ENCODE measurements at regions not wholly inside any gene's neighbourhood (a gene's known extent, or its start where the extent isn't known, plus 50 kb on each side); places are given as distances from the start of the nearest gene placed in this dataset.

DNA sequence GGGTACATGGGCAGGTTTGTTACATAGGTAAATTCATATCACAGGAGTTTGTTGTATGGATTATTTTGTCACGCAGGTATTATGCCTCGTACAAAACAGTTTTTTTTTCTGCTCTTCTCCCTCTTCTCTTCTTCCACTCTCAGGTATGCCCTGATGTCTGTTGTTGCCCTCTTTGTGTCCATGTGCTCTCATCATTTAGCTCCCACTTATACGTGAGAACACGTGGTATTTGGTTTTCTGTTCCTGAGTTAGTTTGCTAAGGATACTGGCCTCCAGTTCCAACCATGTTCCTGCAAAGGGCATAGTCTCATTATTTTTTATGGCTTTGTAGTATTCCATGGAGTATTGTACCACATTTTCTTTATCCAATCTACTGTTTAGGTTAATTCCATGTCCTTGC is 65.7 kb downstream of the UNC5CL start:
- no peaks in the 10 kb centered on the region for H3K36me3 ChIP-seq (ENCODE audit: insufficient read depth, low read length)
- no peak overlapping the region for H3K9ac ChIP-seq (ENCODE audit: low read depth, low read length)
- H3K4me1 ChIP-seq (ENCODE audit: insufficient read depth, low read length) = 0 out of 2 replicates have a peak, but pooled peaks cover 3% of the 10 kb centered on the region
- H3K27ac ChIP-seq (ENCODE audit: low read depth, low read length) = no peak overlapping the region
- peaks cover 4% of the 10 kb centered on the region; the same call in 1 of the 2 replicates for H3K9me3 ChIP-seq (ENCODE audit: insufficient read depth, low read depth, low read length)
- no peak overlapping the region for H3K4me3 ChIP-seq (ENCODE audit: low read length)
- 94% methylated on average over 3 of the region's 4 CpGs for WGBS
- no peaks in the 10 kb centered on the region for H3K27me3 ChIP-seq (ENCODE audit: insufficient read depth, low read length)

DNA sequence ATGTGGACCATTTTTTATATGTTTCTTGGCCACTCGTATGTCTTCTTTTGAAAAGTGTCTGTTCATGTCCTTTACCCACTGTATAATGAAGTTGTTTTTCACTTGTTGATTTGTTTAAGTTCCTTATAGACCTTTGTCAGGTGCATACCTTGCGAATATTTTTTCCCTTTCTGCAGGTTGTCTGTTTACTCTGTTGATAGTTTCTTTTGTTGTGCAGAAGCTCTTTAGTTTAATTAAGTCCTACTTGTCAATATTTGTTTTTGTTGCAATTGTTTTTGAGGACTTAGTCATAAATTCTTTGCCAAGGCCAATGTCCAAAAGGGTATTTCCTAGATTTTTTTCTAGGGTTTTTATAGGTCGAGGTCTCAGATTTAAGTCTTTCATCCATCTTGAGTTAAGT is 66.2 kb downstream of the UNC5CL start:
- Histone ChIP-seq H3K27ac (ENCODE audit: low read depth, low read length) (no peak overlapping the region), H3K9me3 (ENCODE audit: insufficient read depth, low read depth, low read length) (peaks cover 4% of the 10 kb centered on the region; the same call in 1 of the 2 replicates), H3K36me3 (ENCODE audit: insufficient read depth, low read length) (no peaks in the 10 kb centered on the region), H3K4me1 (ENCODE audit: insufficient read depth, low read length) (0 out of 2 replicates have a peak, but pooled peaks cover 3% of the 10 kb centered on the region), H3K27me3 (ENCODE audit: insufficient read depth, low read length) (no peaks in the 10 kb centered on the region), H3K9ac (ENCODE audit: low read depth, low read length) (no peak overlapping the region), H3K4me3 (ENCODE audit: low read length) (no peak overlapping the region)
- 73% methylated on average over 3 of the region's 3 CpGs for WGBS

DNA sequence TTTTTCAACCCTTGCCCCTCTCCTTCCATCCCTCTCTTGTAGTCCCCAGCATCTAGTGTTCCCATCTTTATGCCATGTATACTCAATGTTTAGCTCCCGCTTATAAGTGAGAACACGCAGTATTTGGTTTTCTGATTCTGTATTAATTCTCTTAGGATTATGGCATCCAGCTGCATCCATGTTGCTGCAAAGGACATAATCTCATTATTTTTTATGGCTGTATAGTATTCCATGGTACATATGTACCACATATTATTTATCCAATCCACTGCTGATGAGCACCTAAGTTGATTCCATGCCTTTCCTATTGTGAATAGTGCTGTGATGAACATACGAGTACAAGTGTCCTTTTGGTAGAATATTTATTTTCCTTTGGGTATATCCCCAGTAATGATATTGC is 66.8 kb downstream of the UNC5CL start:
- 98% methylated on average over 3 of the region's 3 CpGs for WGBS
- Histone ChIP-seq H3K27ac (ENCODE audit: low read depth, low read length) (no peak overlapping the region), H3K27me3 (ENCODE audit: insufficient read depth, low read length) (no peaks in the 10 kb centered on the region)

DNA sequence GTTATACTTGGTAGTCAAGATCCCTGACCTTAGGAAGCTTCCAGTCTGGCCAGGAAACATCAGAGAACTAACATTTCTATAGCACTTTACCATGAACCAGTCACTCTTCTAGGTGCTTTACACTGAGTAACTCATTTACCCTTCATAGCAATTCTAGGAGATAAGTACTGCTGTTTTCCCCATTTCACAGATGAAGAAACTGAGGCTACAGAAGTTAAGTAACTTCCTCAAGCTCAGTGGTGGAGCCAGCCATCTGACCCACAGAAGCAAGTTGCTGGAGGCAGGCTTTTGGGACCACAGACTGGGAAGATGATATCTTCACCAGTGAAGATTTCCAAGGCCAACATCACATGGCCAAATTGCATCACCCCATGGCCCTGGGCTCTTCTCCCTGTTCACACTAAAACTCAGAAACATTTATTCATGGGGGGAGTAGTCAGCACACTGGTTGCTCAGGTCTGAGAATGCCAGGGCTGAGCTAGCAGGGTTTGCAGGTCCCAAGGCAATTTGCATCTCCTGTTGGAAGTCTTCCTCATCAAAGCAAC is 70.3 kb downstream of the UNC5CL start:
- Histone ChIP-seq H3K4me1 (ENCODE audit: insufficient read depth, low read length) (0 out of 2 replicates have a peak, but pooled peaks cover 3% of the 10 kb centered on the region), H3K9me3 (ENCODE audit: insufficient read depth, low read depth, low read length) (peaks cover 4% of the 10 kb centered on the region; the same call in 1 of the 2 replicates), H3K27me3 (ENCODE audit: insufficient read depth, low read length) (no peaks in the 10 kb centered on the region), H3K27ac (ENCODE audit: low read depth, low read length) (no peak overlapping the region), H3K36me3 (ENCODE audit: insufficient read depth, low read length) (no peaks in the 10 kb centered on the region), H3K4me3 (ENCODE audit: low read length) (no peak overlapping the region), H3K9ac (ENCODE audit: low read depth, low read length) (no peak overlapping the region)

More for the DNA sequence above, 66.8 kb downstream of the UNC5CL start:
- Histone ChIP-seq H3K9ac (ENCODE audit: low read depth, low read length) (no peak overlapping the region), H3K36me3 (ENCODE audit: insufficient read depth, low read length) (no peaks in the 10 kb centered on the region), H3K4me1 (ENCODE audit: insufficient read depth, low read length) (0 out of 2 replicates have a peak, but pooled peaks cover 3% of the 10 kb centered on the region), H3K9me3 (ENCODE audit: insufficient read depth, low read depth, low read length) (peaks cover 4% of the 10 kb centered on the region; the same call in 1 of the 2 replicates), H3K4me3 (ENCODE audit: low read length) (no peak overlapping the region)

DNA sequence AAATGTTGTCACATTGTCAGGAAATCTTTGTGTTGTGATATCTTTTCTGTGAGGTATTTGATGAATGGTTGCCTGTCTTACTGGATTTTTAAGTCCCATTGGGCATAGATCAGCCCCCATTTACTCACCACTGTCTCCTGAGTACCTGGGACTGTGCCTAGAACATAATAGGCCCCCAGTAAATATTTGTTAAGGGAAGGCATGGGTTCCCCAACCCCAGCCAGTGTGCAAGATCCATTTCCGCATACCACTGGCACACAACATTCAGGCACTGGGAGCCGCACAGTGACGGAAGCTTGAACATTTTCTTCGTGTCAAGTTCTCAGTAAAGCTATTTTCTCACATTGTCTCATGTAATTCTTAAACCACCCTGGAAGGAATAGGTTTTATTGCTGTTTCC is 72.2 kb downstream of the UNC5CL start:
- H3K36me3 ChIP-seq (ENCODE audit: insufficient read depth, low read length) = no peaks in the 10 kb centered on the region
- peaks cover 5% of the 10 kb centered on the region; the same call in 1 of the 2 replicates for H3K4me1 ChIP-seq (ENCODE audit: insufficient read depth, low read length)
- WGBS = 95% methylated on average over 4 of the region's 4 CpGs
- H3K9me3 ChIP-seq (ENCODE audit: insufficient read depth, low read depth, low read length) = no peaks in the 10 kb centered on the region
- no peak overlapping the region for H3K27ac ChIP-seq (ENCODE audit: low read depth, low read length)
- no peaks in the 10 kb centered on the region for H3K27me3 ChIP-seq (ENCODE audit: insufficient read depth, low read length)
- no peak overlapping the region for H3K4me3 ChIP-seq (ENCODE audit: low read length)
- no peak overlapping the region for H3K9ac ChIP-seq (ENCODE audit: low read depth, low read length)

DNA sequence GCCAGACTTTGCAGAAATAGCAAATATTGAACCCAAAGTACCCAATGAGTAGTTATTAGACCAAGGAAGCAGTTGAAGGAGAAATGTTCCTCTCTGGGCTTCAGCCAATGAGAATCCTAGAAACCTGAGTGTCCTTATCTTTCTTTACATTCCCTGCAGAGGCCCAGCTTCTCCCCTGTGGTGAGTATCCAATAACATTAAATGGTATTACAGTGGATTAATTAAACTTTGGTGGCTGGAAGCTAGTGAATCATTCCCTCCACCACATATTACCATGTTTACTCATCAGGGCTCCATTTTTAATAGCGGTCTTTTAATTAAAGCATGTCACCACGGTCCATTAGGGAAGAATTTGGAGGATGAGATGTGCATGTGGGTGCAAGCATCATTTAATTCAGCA is 74.0 kb downstream of the UNC5CL start:
- Histone ChIP-seq H3K27me3 (ENCODE audit: insufficient read depth, low read length) (no peaks in the 10 kb centered on the region), H3K9me3 (ENCODE audit: insufficient read depth, low read depth, low read length) (no peaks in the 10 kb centered on the region), H3K4me1 (ENCODE audit: insufficient read depth, low read length) (peaks cover 5% of the 10 kb centered on the region; the same call in 1 of the 2 replicates), H3K27ac (ENCODE audit: low read depth, low read length) (no peak overlapping the region), H3K36me3 (ENCODE audit: insufficient read depth, low read length) (no peaks in the 10 kb centered on the region), H3K9ac (ENCODE audit: low read depth, low read length) (no peak overlapping the region), H3K4me3 (ENCODE audit: low read length) (no peak overlapping the region)
- 97% methylated on average over 2 of the region's 2 CpGs for WGBS

DNA sequence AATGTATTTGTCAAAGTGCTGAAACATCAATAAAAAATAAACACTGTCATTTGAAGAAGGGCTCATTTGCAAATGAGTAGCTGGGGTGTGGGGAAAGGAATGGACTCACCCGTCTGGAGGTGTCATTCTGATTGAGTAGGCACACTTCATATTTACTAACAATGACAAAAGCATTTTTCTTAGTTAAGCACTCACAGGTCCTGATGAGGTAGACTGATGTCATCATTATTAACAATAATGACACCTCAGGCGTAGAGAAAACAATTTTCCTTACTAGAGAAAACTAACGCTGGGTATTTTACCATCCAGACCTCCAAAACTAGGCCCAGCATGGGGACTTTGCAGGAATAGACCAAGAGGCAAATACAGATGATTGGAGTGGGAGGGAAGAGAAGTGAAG is 76.0 kb downstream of the UNC5CL start:
- Histone ChIP-seq H3K27me3 (ENCODE audit: insufficient read depth, low read length) (no peaks in the 10 kb centered on the region), H3K36me3 (ENCODE audit: insufficient read depth, low read length) (no peaks in the 10 kb centered on the region), H3K9ac (ENCODE audit: low read depth, low read length) (no peak overlapping the region), H3K27ac (ENCODE audit: low read depth, low read length) (no peak overlapping the region), H3K4me3 (ENCODE audit: low read length) (no peak overlapping the region), H3K9me3 (ENCODE audit: insufficient read depth, low read depth, low read length) (no peaks in the 10 kb centered on the region), H3K4me1 (ENCODE audit: insufficient read depth, low read length) (peaks cover 6% of the 10 kb centered on the region; the same call in 1 of the 2 replicates)
- 92% methylated on average over 2 of the region's 3 CpGs for WGBS

DNA sequence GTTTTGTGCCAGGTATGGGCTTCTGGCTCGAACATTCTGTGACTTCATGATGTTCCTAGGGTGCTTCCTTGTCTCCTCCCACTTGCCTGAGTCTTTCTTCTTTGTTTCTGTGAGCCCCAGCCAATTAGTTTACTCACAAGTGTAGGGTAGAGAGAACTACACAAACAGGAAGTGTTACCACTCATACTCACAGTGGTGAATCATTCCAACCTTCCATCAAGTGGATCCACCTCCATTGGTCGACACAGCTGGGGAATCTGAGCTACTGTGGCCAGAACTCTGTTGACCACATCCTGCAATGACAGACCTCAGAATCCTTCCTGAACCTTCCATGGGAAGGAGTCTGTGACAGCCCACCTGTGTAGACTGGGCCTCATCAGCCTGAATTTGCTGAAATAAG is 76.8 kb downstream of the UNC5CL start:
- H3K4me1 ChIP-seq (ENCODE audit: insufficient read depth, low read length) = peaks cover 12% of the 10 kb centered on the region; the same call in 1 of the 2 replicates
- 69% methylated on average over 2 of the region's 2 CpGs for WGBS
- no peaks in the 10 kb centered on the region for H3K9me3 ChIP-seq (ENCODE audit: insufficient read depth, low read depth, low read length)
- no peaks in the 10 kb centered on the region for H3K27me3 ChIP-seq (ENCODE audit: insufficient read depth, low read length)
- no peak overlapping the region for H3K9ac ChIP-seq (ENCODE audit: low read depth, low read length)
- H3K27ac ChIP-seq (ENCODE audit: low read depth, low read length) = no peak overlapping the region
- no peaks in the 10 kb centered on the region for H3K36me3 ChIP-seq (ENCODE audit: insufficient read depth, low read length)
- H3K4me3 ChIP-seq (ENCODE audit: low read length) = no peak overlapping the region

DNA sequence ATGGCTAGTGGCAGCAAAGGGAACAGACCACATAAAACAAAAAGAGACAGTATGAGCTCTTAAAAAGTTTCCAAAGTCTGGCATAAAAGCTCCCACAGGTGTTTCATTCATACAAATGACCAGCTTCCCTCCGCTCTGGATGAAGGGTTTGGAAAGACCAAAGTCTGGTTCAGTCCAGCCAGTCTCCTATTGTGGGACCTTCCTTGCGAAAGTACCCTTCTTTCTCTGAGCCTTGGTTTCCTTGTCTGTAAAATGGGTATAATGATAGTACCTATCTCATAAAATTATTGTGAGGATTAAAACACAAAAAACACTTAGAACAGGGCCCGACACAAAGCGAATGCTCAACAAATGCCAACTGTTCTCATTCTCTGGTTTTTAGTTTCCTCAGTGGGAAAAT is 77.2 kb downstream of the UNC5CL start:
- H3K27me3 ChIP-seq (ENCODE audit: insufficient read depth, low read length) = no peaks in the 10 kb centered on the region
- no peaks in the 10 kb centered on the region for H3K36me3 ChIP-seq (ENCODE audit: insufficient read depth, low read length)
- H3K4me1 ChIP-seq (ENCODE audit: insufficient read depth, low read length) = peaks cover 14% of the 10 kb centered on the region; the same call in 1 of the 2 replicates
- WGBS = 96% methylated on average over 4 of the region's 4 CpGs
- no peaks in the 10 kb centered on the region for H3K9me3 ChIP-seq (ENCODE audit: insufficient read depth, low read depth, low read length)
- H3K4me3 ChIP-seq (ENCODE audit: low read length) = no peak overlapping the region
- H3K9ac ChIP-seq (ENCODE audit: low read depth, low read length) = no peak overlapping the region
- no peak overlapping the region for H3K27ac ChIP-seq (ENCODE audit: low read depth, low read length)

DNA sequence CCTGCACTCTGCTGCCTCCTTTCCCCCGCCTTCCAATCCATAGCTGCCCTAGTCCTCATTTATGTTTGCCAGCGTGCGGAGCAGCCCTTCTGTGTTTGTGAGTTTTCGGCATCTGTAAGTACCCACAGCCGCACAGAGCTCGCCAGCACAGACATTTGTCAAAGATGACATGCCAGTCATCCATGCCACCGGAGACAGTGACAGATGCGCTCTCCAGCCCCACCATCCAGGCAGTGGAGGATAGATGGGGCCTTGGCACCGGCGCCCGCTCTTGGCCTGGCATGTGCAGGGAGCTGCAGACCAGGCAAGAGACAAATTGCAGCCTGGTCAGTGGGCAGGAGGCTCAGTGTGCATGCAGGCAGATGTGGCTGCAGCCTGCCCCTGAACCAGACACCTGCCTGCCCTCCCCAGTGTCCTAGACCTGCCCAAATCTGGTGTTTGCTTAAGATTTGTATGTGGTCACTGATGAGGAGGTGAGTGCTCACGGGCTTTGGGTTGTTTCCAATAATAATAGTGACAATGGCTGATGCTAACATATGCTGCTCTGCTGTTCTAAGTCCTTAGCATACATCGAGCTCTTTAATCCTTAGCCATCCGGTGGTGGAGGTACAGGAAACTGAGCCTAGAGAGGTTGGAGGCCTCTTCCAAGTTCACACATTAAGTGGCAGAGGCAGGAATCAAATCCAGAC is 78.1 kb downstream of the UNC5CL start:
- H3K27me3 ChIP-seq (ENCODE audit: insufficient read depth, low read length) = no peaks in the 10 kb centered on the region
- WGBS = 91% methylated on average over 14 of the region's 14 CpGs
- no peaks in the 10 kb centered on the region for H3K36me3 ChIP-seq (ENCODE audit: insufficient read depth, low read length)
- no peaks in the 10 kb centered on the region for H3K9me3 ChIP-seq (ENCODE audit: insufficient read depth, low read depth, low read length)
- peaks cover 14% of the 10 kb centered on the region; the same call in 1 of the 2 replicates for H3K4me1 ChIP-seq (ENCODE audit: insufficient read depth, low read length)
- H3K9ac ChIP-seq (ENCODE audit: low read depth, low read length) = no peak overlapping the region
- H3K4me3 ChIP-seq (ENCODE audit: low read length) = no peak overlapping the region
- H3K27ac ChIP-seq (ENCODE audit: low read depth, low read length) = no peak overlapping the region

DNA sequence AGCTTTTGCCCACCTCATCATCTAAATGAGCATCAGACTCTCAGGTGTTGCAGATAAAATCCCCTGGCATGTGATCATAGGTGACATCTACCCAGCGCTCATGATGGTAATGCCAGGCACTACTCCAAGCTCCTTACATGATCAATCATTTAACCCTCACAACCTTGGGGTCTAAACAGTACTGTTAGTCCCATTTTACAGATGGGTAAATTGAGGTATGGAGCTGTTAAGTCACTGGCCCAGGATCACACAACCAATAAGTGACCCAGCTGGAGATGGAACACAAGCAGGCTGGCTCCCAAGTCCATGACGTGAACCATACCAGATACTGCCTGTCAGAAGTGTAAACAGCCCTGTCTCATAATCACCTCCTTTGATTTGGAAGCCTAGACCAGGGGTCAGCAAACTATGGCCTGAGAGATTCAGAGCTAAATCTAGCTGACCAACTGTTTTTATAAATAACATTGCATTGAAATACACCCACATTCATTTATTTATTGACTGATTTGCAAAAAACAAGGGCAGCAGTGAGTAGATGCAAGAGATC is 79.2 kb downstream of the UNC5CL start:
- Histone ChIP-seq H3K9me3 (ENCODE audit: insufficient read depth, low read depth, low read length) (no peaks in the 10 kb centered on the region), H3K36me3 (ENCODE audit: insufficient read depth, low read length) (no peaks in the 10 kb centered on the region), H3K27ac (ENCODE audit: low read depth, low read length) (no peak overlapping the region), H3K4me3 (ENCODE audit: low read length) (no peak overlapping the region), H3K4me1 (ENCODE audit: insufficient read depth, low read length) (peaks cover 14% of the 10 kb centered on the region; the same call in 1 of the 2 replicates), H3K27me3 (ENCODE audit: insufficient read depth, low read length) (no peaks in the 10 kb centered on the region), H3K9ac (ENCODE audit: low read depth, low read length) (no peak overlapping the region)
- WGBS = 95% methylated on average over 2 of the region's 2 CpGs
